ENCODE measurements at regions not wholly inside any gene's neighbourhood (a gene's known extent, or its start where the extent isn't known, plus 50 kb on each side); places are given as distances from the start of the nearest gene placed in this dataset.

DNA sequence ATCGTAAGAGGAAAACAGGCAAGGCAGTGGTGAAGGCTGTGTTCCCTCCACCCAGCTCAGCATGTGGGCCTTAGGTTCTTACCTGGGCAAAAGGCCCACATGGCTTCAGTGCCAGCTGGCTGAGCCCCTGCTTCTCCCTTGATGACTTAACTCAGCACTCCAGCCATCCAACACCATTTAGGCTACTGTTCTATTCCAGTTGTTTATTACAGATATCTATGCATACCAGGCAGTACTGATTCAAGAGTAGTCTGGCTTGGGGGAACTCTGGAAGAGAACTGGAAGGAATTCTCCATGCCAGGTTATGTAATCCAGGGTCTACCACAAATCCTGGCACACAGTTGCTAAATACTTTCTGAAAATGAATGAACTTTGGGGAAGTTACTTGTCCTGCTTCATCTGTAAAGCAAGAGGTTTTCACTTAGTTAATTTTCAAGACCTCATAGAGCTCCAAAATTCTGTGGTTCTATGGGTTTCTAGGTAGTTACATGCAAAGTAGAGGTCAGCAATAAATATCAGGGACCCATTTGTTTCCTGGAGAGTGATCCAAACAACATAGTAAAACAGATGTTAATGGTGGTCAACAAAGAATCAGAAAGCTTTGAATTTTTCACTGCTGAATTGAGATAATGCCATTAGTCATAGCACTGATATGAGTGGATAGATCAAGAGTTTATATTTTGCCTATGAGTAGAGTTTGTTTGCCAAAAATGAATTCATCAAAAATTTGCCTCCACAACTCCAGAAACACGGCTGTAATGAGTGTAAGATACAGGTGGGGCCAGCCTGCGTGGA is 88.2 kb upstream of the OSMR start:
- no peak overlapping the region for H3K4me3 Mint-ChIP-seq
- H3K4me2 ChIP-seq (replicated peaks; ENCODE audit: extremely low read depth, low read length, poor library complexity, severe bottlenecking), result no peak overlapping the region
- peaks cover 5 to 8% (median 6%) of the 10 kb centered on the region in 3 donors for H3K27me3 Mint-ChIP-seq (ENCODE audit: low read depth in 3 of 3)
- no peaks in the 10 kb centered on the region for H3K4me1 Mint-ChIP-seq
- no peak for DNase-seq
- H4K20me1 ChIP-seq (ENCODE audit: insufficient read depth, low read length), result no peaks in the 10 kb centered on the region
- H3K27ac Mint-ChIP-seq, result no peak overlapping the region
- no peaks in the 10 kb centered on the region for H3K79me2 ChIP-seq (ENCODE audit: insufficient read depth, low read length)
- no peaks in the 10 kb centered on the region for H3K4me1 ChIP-seq (ENCODE audit: control insufficient read depth in 1 of 2, insufficient read depth in 2 of 2, low read length in 2 of 2)
- H3K9ac ChIP-seq (ENCODE audit: insufficient read depth, low read length, poor library complexity, severe bottlenecking), result no peak overlapping the region
- no peaks in the 10 kb centered on the region for H3K27me3 ChIP-seq (ENCODE audit: control insufficient read depth in 2 of 2, insufficient read depth in 2 of 2, low read length in 2 of 2)
- WGBS (ENCODE audit: insufficient coverage), result 86% methylated on average over 2 of the region's 3 CpGs
- no peak overlapping the region for H3K4me3 ChIP-seq (replicated peaks in 1 of 3; ENCODE audit: low read depth in 2 of 3, low read length in 3 of 3)
- TF ChIP-seq CTCF (IDR thresholded peaks at IDR 0.05), result no peak
- H2AFZ ChIP-seq (ENCODE audit: insufficient read depth, low read depth, low read length, poor library complexity, severe bottlenecking), result no peak overlapping the region
- H3K9me3 ChIP-seq (replicated peaks in 1 of 2; ENCODE audit: control insufficient read depth in 1 of 2, insufficient read depth in 1 of 2, low read length in 2 of 2), result no peaks in the 10 kb centered on the region
- H3K9me3 Mint-ChIP-seq, result peaks cover 0 to 2% (median 0%) of the 10 kb centered on the region in 7 donors
- intact Hi-C loops (cut with micrococcal nuclease), result no loop called here
- H3K27ac ChIP-seq (ENCODE audit: low read depth in 1 of 2, low read length in 2 of 2), result no peak overlapping the region
- H3K36me3 ChIP-seq (replicated peaks in 1 of 2; ENCODE audit: control insufficient read depth in 1 of 2, insufficient read depth in 2 of 2, low read length in 2 of 2), result no peaks in the 10 kb centered on the region
- no peaks in the 10 kb centered on the region for H3K36me3 Mint-ChIP-seq

- Mint-ChIP-seq H3K4me3 (no peak overlapping the region), H3K27ac (no peak overlapping the region), H3K4me1 (no peaks in the 10 kb centered on the region), H3K9me3 (peaks cover 0 to 4% (median 0%) of the 10 kb centered on the region in 7 donors), H3K36me3 (no peaks in the 10 kb centered on the region), H3K27me3 (ENCODE audit: low read depth in 3 of 3) (peaks cover 5 to 10% (median 6%) of the 10 kb centered on the region in 3 donors)
- Histone ChIP-seq H3K27ac (ENCODE audit: low read depth in 1 of 2, low read length in 2 of 2) (no peak overlapping the region), H3K9ac (ENCODE audit: insufficient read depth, low read length, poor library complexity, severe bottlenecking) (no peak overlapping the region), H3K27me3 (ENCODE audit: control insufficient read depth in 2 of 2, insufficient read depth in 2 of 2, low read length in 2 of 2) (no peaks in the 10 kb centered on the region), H2AFZ (ENCODE audit: insufficient read depth, low read depth, low read length, poor library complexity, severe bottlenecking) (no peak overlapping the region), H3K9me3 (replicated peaks in 1 of 2; ENCODE audit: control insufficient read depth in 1 of 2, insufficient read depth in 1 of 2, low read length in 2 of 2) (no peaks in the 10 kb centered on the region), H3K4me3 (replicated peaks in 1 of 3; ENCODE audit: low read depth in 2 of 3, low read length in 3 of 3) (no peak overlapping the region), H3K79me2 (ENCODE audit: insufficient read depth, low read length) (no peaks in the 10 kb centered on the region), H3K4me2 (replicated peaks; ENCODE audit: extremely low read depth, low read length, poor library complexity, severe bottlenecking) (no peak overlapping the region), H3K36me3 (replicated peaks in 1 of 2; ENCODE audit: control insufficient read depth in 1 of 2, insufficient read depth in 2 of 2, low read length in 2 of 2) (no peaks in the 10 kb centered on the region), H3K4me1 (ENCODE audit: control insufficient read depth in 1 of 2, insufficient read depth in 2 of 2, low read length in 2 of 2) (no peaks in the 10 kb centered on the region), H4K20me1 (ENCODE audit: insufficient read depth, low read length) (no peaks in the 10 kb centered on the region)
- no peak for DNase-seq
- intact Hi-C loops (cut with micrococcal nuclease), result no loop called here
- no peak for TF ChIP-seq CTCF (IDR thresholded peaks at IDR 0.05)
- 64% methylated on average over 7 of the region's 10 CpGs for WGBS (ENCODE audit: insufficient coverage)
Measured at GRCh38 chr5:38758774-38759600, 86.8 kb upstream of the OSMR start.

Data from CD14-positive monocyte (primary cell).